Heart left ventricle (tissue), 13 donors: ENCODE measurements at regions not wholly inside any gene's neighbourhood (a gene's known extent, or its start where the extent isn't known, plus 50 kb on each side); places are given as distances from the start of the nearest gene placed in this dataset.

Experiments used
- POLR2A ChIP-seq, 2 donors: fragments of 450-650 bp; IDR thresholded peaks; one replicate each; pipeline ENCODE4 v1.6.1; 2017; ENCODE audit warnings: antibody characterized with exemption in 2 of 2, mild to moderate bottlenecking in 2 of 2, moderate library complexity in 2 of 2
- TF ChIP-seq, protein P1 (sequence below), 12 donors: fragments of 200-600 bp; sonication (generic) in 4 of 12; IDR thresholded peaks; one replicate each; pipeline versions ENCODE4 v1.5.0 to v1.8.0; 2018 to 2022; ENCODE audit warnings: antibody characterized with exemption in 12 of 12, mild to moderate bottlenecking in 5 of 12
- donor health status: ischemic (EF 13 %, LVEDD 7.1; RV severe dilation, severe dysfunction).
- donor health status: DM: no; HTN: yes; CAD: no.
- donor health status: DM: no; HTN: no; CAD: no.
- donor health status: ischemic (EF 25% LVEDD 6.9; RV normal size, moderate dysfunction).
- donor health status: ischemic (EF 25% LVEDD 5.7; RV mildly dilated, moderate dysfunction).
- donor health status: ischemic (EF 35%, LVEDD 5.7; RV mildly dilated, moderate dysfunction).
- donor health status: nonischemic (EF 11% LVEDD 7.7; RV severe dilation, severe dysfunction).
- donor health status: DM: yes; HTN: yes; CAD: no.
- donor health status: PGD.
- donor health status: ischemic (EF 29% LVEDD 5.4; RV normal size, mild dysfunction).
- donor health status: nonischemic (EF 23%, LVEDD 6.1; RV moderate dilation, normal function).

DNA sequence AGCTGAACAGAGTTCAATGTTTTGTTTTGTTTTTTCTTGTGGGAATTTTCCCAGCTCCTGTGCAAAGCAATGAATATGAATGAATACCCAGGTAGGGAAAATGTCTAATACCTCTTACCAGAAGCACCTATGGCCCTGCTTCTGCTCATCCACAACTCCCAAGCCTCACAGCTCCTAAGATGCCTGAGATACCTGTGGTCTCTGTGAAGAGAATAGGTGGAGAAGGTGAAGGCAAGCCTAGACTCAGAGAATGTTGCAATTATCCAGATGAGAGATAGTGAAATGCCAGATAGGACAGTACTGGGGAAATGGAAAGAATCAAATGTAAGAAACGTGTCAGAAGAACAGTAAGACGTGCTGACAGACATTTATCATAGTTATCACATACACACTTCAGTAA, 70.2 kb upstream of the NOCT start:
- TF ChIP-seq, protein P1, sequence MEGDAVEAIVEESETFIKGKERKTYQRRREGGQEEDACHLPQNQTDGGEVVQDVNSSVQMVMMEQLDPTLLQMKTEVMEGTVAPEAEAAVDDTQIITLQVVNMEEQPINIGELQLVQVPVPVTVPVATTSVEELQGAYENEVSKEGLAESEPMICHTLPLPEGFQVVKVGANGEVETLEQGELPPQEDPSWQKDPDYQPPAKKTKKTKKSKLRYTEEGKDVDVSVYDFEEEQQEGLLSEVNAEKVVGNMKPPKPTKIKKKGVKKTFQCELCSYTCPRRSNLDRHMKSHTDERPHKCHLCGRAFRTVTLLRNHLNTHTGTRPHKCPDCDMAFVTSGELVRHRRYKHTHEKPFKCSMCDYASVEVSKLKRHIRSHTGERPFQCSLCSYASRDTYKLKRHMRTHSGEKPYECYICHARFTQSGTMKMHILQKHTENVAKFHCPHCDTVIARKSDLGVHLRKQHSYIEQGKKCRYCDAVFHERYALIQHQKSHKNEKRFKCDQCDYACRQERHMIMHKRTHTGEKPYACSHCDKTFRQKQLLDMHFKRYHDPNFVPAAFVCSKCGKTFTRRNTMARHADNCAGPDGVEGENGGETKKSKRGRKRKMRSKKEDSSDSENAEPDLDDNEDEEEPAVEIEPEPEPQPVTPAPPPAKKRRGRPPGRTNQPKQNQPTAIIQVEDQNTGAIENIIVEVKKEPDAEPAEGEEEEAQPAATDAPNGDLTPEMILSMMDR (IDR thresholded peaks at IDR 0.05) = no peak
- TF ChIP-seq POLR2A (IDR thresholded peaks at IDR 0.05) = no peak
